SK-N-SH treated with all-trans-retinoic acid at 6 μM for 48 hours (cell line): ENCODE measurements at regions not wholly inside any gene's neighbourhood (a gene's known extent, or its start where the extent isn't known, plus 50 kb on each side); places are given as distances from the start of the nearest gene placed in this dataset.

ENCODE experiments used
- ATAC-seq: fragments of 200-7000 bp; cut with Tn5 transposase; 3 replicates; pipeline ENCODE4 v1.9.1; 2020; ENCODE audit warnings: mild to moderate bottlenecking, moderate library complexity
- ARNTL ChIP-seq: fragments of 450-650 bp; formaldehyde crosslinking; IDR thresholded peaks from 2 replicates; pipeline ENCODE4 v1.5.0; 2020; ENCODE audit warnings: low read depth, mild to moderate bottlenecking, moderate library complexity, borderline replicate concordance
- BACH2 ChIP-seq: fragments of 250-450 bp; sonication (Bioruptor Pico); IDR thresholded peaks from 2 replicates; pipeline ENCODE4 v1.9.0; 2021; ENCODE audit warnings: mild to moderate bottlenecking, borderline replicate concordance
- CREB5 ChIP-seq: fragments of 250-450 bp; sonication (Bioruptor Pico); IDR thresholded peaks from 2 replicates; pipeline ENCODE4 v1.5.1; 2020; ENCODE audit warnings: low read depth, mild to moderate bottlenecking, moderate library complexity
- CSDC2 ChIP-seq: fragments of 250-450 bp; sonication (Bioruptor Pico); IDR thresholded peaks from 2 replicates; pipeline ENCODE4 v1.5.0; 2020; ENCODE audit warnings: mild to moderate bottlenecking, moderate library complexity
- CSRNP3 ChIP-seq: fragments of 250-450 bp; sonication (Bioruptor Pico); IDR thresholded peaks from 2 replicates; pipeline ENCODE4 v1.5.1; 2021; ENCODE audit warnings: mild to moderate bottlenecking, moderate library complexity
- ESRRG ChIP-seq: fragments of 250-450 bp; sonication (Bioruptor Pico); IDR thresholded peaks from 2 replicates; pipeline ENCODE4 v1.6.1; 2021; ENCODE audit warnings: mild to moderate bottlenecking
- GLIS3 ChIP-seq: fragments of 250-450 bp; sonication (Bioruptor Pico); IDR thresholded peaks from 2 replicates; pipeline ENCODE4 v1.5.0; 2020; ENCODE audit warnings: mild to moderate bottlenecking, moderate library complexity
- ISL1 ChIP-seq: fragments of 250-450 bp; sonication (Bioruptor Pico); IDR thresholded peaks from 2 replicates; pipeline ENCODE4 v2.1.2; 2022; ENCODE audit warnings: mild to moderate bottlenecking, moderate library complexity
- OSR1 ChIP-seq: fragments of 250-450 bp; sonication (Bioruptor Pico); IDR thresholded peaks from 2 replicates; pipeline ENCODE4 v1.8.0; 2022; ENCODE audit warnings: moderate library complexity, mild to moderate bottlenecking, inconsistent platforms
- PATZ1 ChIP-seq: fragments of 250-450 bp; sonication (Bioruptor Pico); IDR thresholded peaks from 2 replicates; pipeline ENCODE4 v1.8.0; 2020; ENCODE audit warnings: mild to moderate bottlenecking, moderate library complexity, borderline replicate concordance
- POU6F1 ChIP-seq: fragments of 250-450 bp; sonication (Bioruptor Pico); IDR thresholded peaks from 2 replicates; pipeline ENCODE4 v1.8.0; 2021; ENCODE audit warnings: low read depth, mild to moderate bottlenecking, moderate library complexity, borderline replicate concordance
- PPARA ChIP-seq: fragments of 250-450 bp; sonication (Bioruptor Pico); IDR thresholded peaks from 2 replicates; pipeline ENCODE4 v1.5.0; 2020; ENCODE audit warnings: mild to moderate bottlenecking, borderline replicate concordance
- RARB ChIP-seq: fragments of 250-450 bp; sonication (Bioruptor Pico); IDR thresholded peaks from 2 replicates; pipeline ENCODE4 v1.8.0; 2021; ENCODE audit warnings: mild to moderate bottlenecking, moderate library complexity
- SNAI2 ChIP-seq: fragments of 250-450 bp; sonication (Bioruptor Pico); IDR thresholded peaks from 2 replicates; pipeline ENCODE4 v1.5.0; 2020; ENCODE audit warnings: mild to moderate bottlenecking, moderate library complexity
- TCF4 ChIP-seq: fragments of 250-450 bp; sonication (Bioruptor Pico); IDR thresholded peaks from 2 replicates; pipeline ENCODE4 v1.8.0; 2021; ENCODE audit warnings: mild to moderate bottlenecking, moderate library complexity, borderline replicate concordance
- TOX ChIP-seq: fragments of 250-450 bp; sonication (Bioruptor Pico); IDR thresholded peaks from 2 replicates; pipeline ENCODE4 v1.8.0; 2021; ENCODE audit warnings: mild to moderate bottlenecking, moderate library complexity, borderline replicate concordance
- TSHZ2 ChIP-seq: fragments of 250-450 bp; sonication (Bioruptor Pico); IDR thresholded peaks from 2 replicates; pipeline ENCODE4 v1.5.0; 2020; ENCODE audit warnings: mild to moderate bottlenecking, moderate library complexity
- ZC3H10 ChIP-seq: fragments of 250-450 bp; sonication (Bioruptor Pico); IDR thresholded peaks from 2 replicates; pipeline ENCODE4 v1.5.1; 2021; ENCODE audit warnings: mild to moderate bottlenecking, moderate library complexity
- ZFP3 ChIP-seq: fragments of 250-450 bp; sonication (Bioruptor Pico); IDR thresholded peaks from 2 replicates; pipeline ENCODE4 v1.5.0; 2020; ENCODE audit warnings: mild to moderate bottlenecking, moderate library complexity
- ZFP30 ChIP-seq: fragments of 450-650 bp; formaldehyde crosslinking; IDR thresholded peaks from 2 replicates; pipeline ENCODE4 v1.5.0; 2022; ENCODE audit warnings: mild to moderate bottlenecking, moderate library complexity
- ZNF565 ChIP-seq: fragments of 450-650 bp; formaldehyde crosslinking; conservative IDR thresholded peaks from 2 replicates; pipeline ENCODE4 v1.5.0; 2020; ENCODE audit warnings: low read depth, mild to moderate bottlenecking, moderate library complexity
- ZNF70 ChIP-seq: fragments of 450-650 bp; formaldehyde crosslinking; IDR thresholded peaks from 2 replicates; pipeline ENCODE4 v1.5.0; 2020; ENCODE audit warnings: mild to moderate bottlenecking, moderate library complexity
- ZNF8 ChIP-seq: fragments of 450-650 bp; formaldehyde crosslinking; IDR thresholded peaks from 2 replicates; pipeline ENCODE4 v1.5.0; 2020; ENCODE audit warnings: mild to moderate bottlenecking, moderate library complexity

GRCh38 chr11:109016724-109017123 is 351.9 kb downstream of the DDX10 start (continued):
- TF ChIP-seq ISL1 (CRISPR knock-in tag) (no peak), ESRRG (CRISPR knock-in tag) (no peak)

GRCh38 chr11:109017489-109017888 is 352.6 kb downstream of the DDX10 start:
- ATAC-seq = no peak
- TF ChIP-seq CSDC2 (CRISPR knock-in tag) (no peak), PPARA (CRISPR knock-in tag) (no peak), ZFP30 (no peak), ZNF565 (CRISPR knock-in tag) (no peak), TCF4 (no peak), CSRNP3 (CRISPR knock-in tag) (no peak), CREB5 (CRISPR knock-in tag) (no peak), ISL1 (CRISPR knock-in tag) (no peak), RARB (no peak), ZNF8 (CRISPR knock-in tag) (no peak), ZC3H10 (CRISPR knock-in tag) (no peak), GLIS3 (CRISPR knock-in tag) (no peak), TOX (CRISPR knock-in tag) (no peak), BACH2 (CRISPR knock-in tag) (no peak)

- no peak for ATAC-seq
- no peak for TF ChIP-seq RARB
- no peak for TF ChIP-seq ISL1 (CRISPR knock-in tag)
- no peak for TF ChIP-seq SNAI2 (CRISPR knock-in tag)
- no peak for TF ChIP-seq GLIS3 (CRISPR knock-in tag)
- no peak for TF ChIP-seq PATZ1 (CRISPR knock-in tag)
- no peak for TF ChIP-seq ARNTL (CRISPR knock-in tag)
- no peak for TF ChIP-seq ZNF70 (CRISPR knock-in tag)
- TF ChIP-seq PPARA (CRISPR knock-in tag) = no peak
- TF ChIP-seq ZFP30 = no peak
- TF ChIP-seq ZFP3 = no peak
- TF ChIP-seq ZC3H10 (CRISPR knock-in tag) = no peak
- TF ChIP-seq POU6F1 = no peak
- TF ChIP-seq TSHZ2 (CRISPR knock-in tag) = no peak
- no peak for TF ChIP-seq OSR1
- no peak for TF ChIP-seq TOX (CRISPR knock-in tag)
- no peak for TF ChIP-seq TCF4
- TF ChIP-seq ZNF565 (CRISPR knock-in tag) = no peak
Observed at GRCh38 chr11:109018639-109019038, 353.8 kb downstream of the DDX10 start.
